ENCODE measurements at regions not wholly inside any gene's neighbourhood (a gene's known extent, or its start where the extent isn't known, plus 50 kb on each side); places are given as distances from the start of the nearest gene placed in this dataset.

- no peak overlapping the region for H4K91ac ChIP-seq (ENCODE audit: insufficient read length, low read depth, low read length)
- H2BK120ac ChIP-seq (ENCODE audit: low read depth, low read length, poor library complexity, severe bottlenecking) = no peak overlapping the region
- Mint-ChIP-seq H3K4me3 (no peak overlapping the region), H3K9me3 (no peaks in the 10 kb centered on the region), H3K4me1 (no peaks in the 10 kb centered on the region), H3K27me3 (ENCODE audit: low read depth) (no peaks in the 10 kb centered on the region; the same call in 1 of the 2 replicates), H3K36me3 (ENCODE audit: insufficient read depth in 1 of 3, low read depth in 3 of 3) (no peaks in the 10 kb centered on the region), H3K27ac (no peak overlapping the region; a peak in 1 of 7 replicates)
- H3K4me2 ChIP-seq (ENCODE audit: insufficient read depth, insufficient read length, low read length) = no peak overlapping the region
- H2BK5ac ChIP-seq (ENCODE audit: insufficient read length, low read length) = no peak overlapping the region
- no peak overlapping the region for H4K5ac ChIP-seq (ENCODE audit: insufficient read length, low read depth, low read length)
- no peaks in the 10 kb centered on the region for H3K23me2 ChIP-seq (ENCODE audit: insufficient read length, low read depth, low read length, poor library complexity, severe bottlenecking)
- H3K27me3 ChIP-seq (ENCODE audit: insufficient read depth, low read length) = no peaks in the 10 kb centered on the region
- no peak for TF ChIP-seq CTCF (conservative IDR thresholded peaks at IDR 0.05)
- no peak overlapping the region for H3K27ac ChIP-seq (ENCODE audit: insufficient read length, low read depth, low read length)
- H4K8ac ChIP-seq (replicated peaks; ENCODE audit: insufficient read length, low read depth, low read length) = no peak overlapping the region
- no peak overlapping the region for H2AK5ac ChIP-seq (ENCODE audit: insufficient read length, low read length)
- H4K20me1 ChIP-seq (ENCODE audit: control insufficient read depth, insufficient read depth, insufficient read length) = no peaks in the 10 kb centered on the region
- H3K79me1 ChIP-seq (ENCODE audit: insufficient read depth, low read depth, low read length, poor library complexity, severe bottlenecking) = no peaks in the 10 kb centered on the region
- H3K18ac ChIP-seq (ENCODE audit: insufficient read length, low read depth, low read length) = no peak overlapping the region
- H2AFZ ChIP-seq (ENCODE audit: low read length) = no peak overlapping the region
- H3T11ph ChIP-seq (ENCODE audit: low read length) = no peak overlapping the region
- H3K23ac ChIP-seq (ENCODE audit: insufficient read length, low read depth, low read length) = no peak overlapping the region
- no peak overlapping the region for H3K56ac ChIP-seq (ENCODE audit: insufficient read length, low read depth, low read length)
- no peaks in the 10 kb centered on the region for H3K9me3 ChIP-seq (ENCODE audit: control insufficient read depth, low read depth, low read length)
- no peak overlapping the region for H3K4ac ChIP-seq (ENCODE audit: low read depth, low read length)
- no peak overlapping the region for H3K9ac ChIP-seq (ENCODE audit: extremely low read depth, insufficient read length, low read length)
- H3K79me2 ChIP-seq (ENCODE audit: insufficient read depth, low read length) = no peaks in the 10 kb centered on the region; the same call in 1 of the 2 replicates
- H3K14ac ChIP-seq (ENCODE audit: insufficient read depth, low read length) = no peak overlapping the region
- WGBS (ENCODE audit: extremely low coverage, insufficient read length, low lambda C conversion rate) = no CpG with 5 or more reads among the region's 1 CpG
- H2BK20ac ChIP-seq (ENCODE audit: low read depth, low read length, poor library complexity, severe bottlenecking) = no peak overlapping the region
- H3K4me1 ChIP-seq (ENCODE audit: insufficient read depth, low read length) = no peaks in the 10 kb centered on the region
- H2BK15ac ChIP-seq (ENCODE audit: low read depth, low read length) = no peak overlapping the region
- DNase-seq = no peak
- H2BK12ac ChIP-seq (ENCODE audit: insufficient read length, low read depth, low read length) = no peak overlapping the region
These were observed 353.6 kb downstream of the DEPDC1B start for GRCh38 chr5:60346393-60346792.

All from H9 (cell line).